HEK293T (cell line): ENCODE measurements at regions not wholly inside any gene's neighbourhood (a gene's known extent, or its start where the extent isn't known, plus 50 kb on each side); places are given as distances from the start of the nearest gene placed in this dataset.
A peak's percentile ranks its signal among the peaks of the same experiment; 100 is the strongest.

Source experiments
- CTCF ChIA-PET: fragments of 350-600 bp; formaldehyde crosslinking; extraction: SDS; loops from one replicate; lab custom pipeline; 2021; ENCODE audit warnings: antibody characterized with exemption, inconsistent platforms; lab: Yijun Ruan, JAX
- POLR2A ChIA-PET: fragments of 350-600 bp; formaldehyde crosslinking; extraction: SDS; loops from one replicate; lab custom pipeline; 2020; ENCODE audit warnings: antibody characterized with exemption, inconsistent platforms; lab: Yijun Ruan, JAX
- DNase-seq: peaks from one replicate; pipeline ENCODE4 v3.0.0; 2012; ENCODE audit warnings: mixed read lengths; ENCODE audit errors: extremely low spot score
- ARNT ChIP-seq: fragments of 450-650 bp; IDR thresholded peaks from 2 replicates; pipeline ENCODE4 v1.6.1; 2017; ENCODE audit warnings: mild to moderate bottlenecking
- BHLHE40 ChIP-seq: fragments of 450-650 bp; IDR thresholded peaks from 2 replicates; pipeline ENCODE4 v1.6.1; 2016; ENCODE audit warnings: mild to moderate bottlenecking, moderate library complexity, borderline replicate concordance
- CTBP1 ChIP-seq: fragments of 450-650 bp; IDR thresholded peaks from 2 replicates; pipeline ENCODE4 v1.6.1; 2016; ENCODE audit warnings: borderline replicate concordance
- ELF4 ChIP-seq: fragments of 450-650 bp; IDR thresholded peaks from 2 replicates; pipeline ENCODE4 v1.6.1; 2017; ENCODE audit warnings: antibody characterized with exemption
- FOXA1 ChIP-seq: fragments of 450-650 bp; IDR thresholded peaks from 2 replicates; pipeline ENCODE4 v1.6.1; 2016; ENCODE audit warnings: mild to moderate bottlenecking
- FOXK2 ChIP-seq: fragments of 450-650 bp; IDR thresholded peaks from 2 replicates; pipeline ENCODE4 v1.6.1; 2016; ENCODE audit warnings: mild to moderate bottlenecking
- FOXM1 ChIP-seq: fragments of 450-650 bp; IDR thresholded peaks from 2 replicates; pipeline ENCODE4 v1.6.1; 2017; ENCODE audit warnings: mild to moderate bottlenecking, borderline replicate concordance
- HDGF ChIP-seq: fragments of 450-650 bp; IDR thresholded peaks from 2 replicates; pipeline ENCODE4 v1.6.1; 2017; ENCODE audit warnings: antibody characterized with exemption, borderline replicate concordance
- L3MBTL2 ChIP-seq: fragments of 450-650 bp; conservative IDR thresholded peaks from 2 replicates; pipeline ENCODE4 v1.6.1; 2016; ENCODE audit warnings: mild to moderate bottlenecking
- LEF1 ChIP-seq: fragments of 450-650 bp; IDR thresholded peaks from 2 replicates; pipeline ENCODE4 v1.6.1; 2017; ENCODE audit warnings: mild to moderate bottlenecking, borderline replicate concordance
- NFRKB ChIP-seq: fragments of 450-650 bp; IDR thresholded peaks from 2 replicates; pipeline ENCODE4 v1.6.1; 2016; ENCODE audit warnings: mild to moderate bottlenecking, moderate library complexity
- PKNOX1 ChIP-seq: fragments of 450-650 bp; IDR thresholded peaks from 2 replicates; pipeline ENCODE4 v1.6.1; 2016
- SP1 ChIP-seq: fragments of 450-650 bp; IDR thresholded peaks from 2 replicates; pipeline ENCODE4 v1.6.1; 2017
- SUZ12 ChIP-seq: fragments of 450-650 bp; IDR thresholded peaks from 2 replicates; pipeline ENCODE4 v1.6.1; 2016; ENCODE audit warnings: mild to moderate bottlenecking
- TARDBP ChIP-seq: fragments of 450-650 bp; IDR thresholded peaks from 2 replicates; pipeline ENCODE4 v1.6.1; 2016
- ZNF384 ChIP-seq: fragments of 450-650 bp; IDR thresholded peaks from 2 replicates; pipeline ENCODE4 v1.6.1; 2016

GRCh38 chr21:38712071-38712470 lies 93.7 kb upstream of the ETS2 start:
- CTCF ChIA-PET, result interaction anchor here (1.2 kb wide), 1 partner anchor 53 kb away, joined by 4 read pairs; no protein-coding TSS in a partner anchor
- POLR2A ChIA-PET, result no interaction called here
- peak; percentile 28 for DNase-seq
- TF ChIP-seq ARNT, result no peak
- TF ChIP-seq CTBP1, result no peak
- no peak for TF ChIP-seq FOXK2
- TF ChIP-seq BHLHE40, result no peak
- no peak for TF ChIP-seq FOXA1

- no peak for DNase-seq
- TF ChIP-seq ARNT (no peak), ELF4 (no peak), TARDBP (no peak), SUZ12 (no peak), LEF1 (no peak), L3MBTL2 (no peak), CTBP1 (no peak), FOXA1 (no peak), NFRKB (no peak), FOXM1 (no peak), HDGF (no peak)
- ChIA-PET CTCF (interaction anchor here (1.2 kb wide), 1 partner anchor 53 kb away, joined by 4 read pairs; no protein-coding TSS in a partner anchor), POLR2A (no interaction called here)
These were observed 93.1 kb upstream of the ETS2 start for GRCh38 chr21:38712664-38713063.

GRCh38 chr21:38714039-38714817 lies 91.5 kb upstream of the ETS2 start:
- POLR2A ChIA-PET, result no interaction called here
- no peak for TF ChIP-seq ZNF384
- TF ChIP-seq TARDBP, result no peak
- TF ChIP-seq BHLHE40, result no peak
- TF ChIP-seq HDGF, result no peak
- no peak for TF ChIP-seq PKNOX1
- no peak for TF ChIP-seq ELF4
- TF ChIP-seq FOXK2, result no peak
- no peak for TF ChIP-seq LEF1
- TF ChIP-seq L3MBTL2, result no peak
- no peak for TF ChIP-seq SUZ12
- TF ChIP-seq FOXM1, result no peak
- CTCF ChIA-PET, result no interaction called here

DNA sequence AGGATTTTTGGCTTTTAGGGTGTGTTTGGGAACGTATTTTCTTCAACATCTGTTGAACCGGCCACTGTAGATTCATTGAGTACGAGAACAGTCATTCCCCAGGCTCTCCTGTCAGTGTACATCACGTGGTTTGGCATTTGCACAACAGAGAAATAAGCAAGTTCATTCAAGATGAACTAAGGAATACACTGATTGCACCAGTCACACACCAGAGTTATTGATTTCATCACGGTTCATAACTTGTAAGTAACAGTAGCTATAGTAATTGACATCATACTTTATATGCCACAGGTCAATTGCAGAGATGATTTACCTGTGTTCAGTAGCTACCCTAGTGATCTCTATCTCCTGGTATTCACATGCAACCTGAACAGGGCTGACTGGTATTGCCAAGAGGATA lies 90.7 kb upstream of the ETS2 start:
- ChIA-PET CTCF (no interaction called here), POLR2A (no interaction called here)
- no peak for DNase-seq
- TF ChIP-seq CTBP1 (no peak), FOXK2 (no peak), SP1 (no peak), HDGF (no peak), LEF1 (no peak), ARNT (no peak), L3MBTL2 (no peak), BHLHE40 (no peak), FOXA1 (no peak), ZNF384 (no peak), TARDBP (no peak), SUZ12 (no peak), NFRKB (no peak), PKNOX1 (no peak), FOXM1 (no peak), ELF4 (no peak)

More at GRCh38 chr21:38714039-38714817, 91.5 kb upstream of the ETS2 start:
- no peak for DNase-seq

DNA sequence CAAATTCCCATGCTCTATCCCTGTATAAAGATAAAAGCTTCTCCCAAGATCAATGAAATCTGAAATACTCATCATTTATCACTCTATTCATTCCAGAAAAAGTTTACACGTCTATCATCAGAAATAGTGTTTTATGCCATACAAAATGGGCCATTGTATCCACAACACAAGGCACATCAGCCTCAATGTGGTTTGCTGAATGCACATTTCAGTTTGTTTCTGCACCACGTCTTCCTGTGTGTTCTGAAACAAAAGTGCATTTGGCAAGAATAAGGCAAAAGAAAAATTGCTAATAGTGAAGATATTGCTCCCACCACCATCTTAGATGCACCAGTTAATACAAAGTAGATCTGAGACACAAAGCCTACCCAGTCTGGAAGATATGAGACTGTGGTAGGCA lies 89.6 kb upstream of the ETS2 start:
- DNase-seq, result no peak
- TF ChIP-seq SUZ12 (no peak), FOXA1 (no peak), ARNT (no peak), SP1 (no peak)
- CTCF ChIA-PET, result no interaction called here
- POLR2A ChIA-PET, result no interaction called here

DNA sequence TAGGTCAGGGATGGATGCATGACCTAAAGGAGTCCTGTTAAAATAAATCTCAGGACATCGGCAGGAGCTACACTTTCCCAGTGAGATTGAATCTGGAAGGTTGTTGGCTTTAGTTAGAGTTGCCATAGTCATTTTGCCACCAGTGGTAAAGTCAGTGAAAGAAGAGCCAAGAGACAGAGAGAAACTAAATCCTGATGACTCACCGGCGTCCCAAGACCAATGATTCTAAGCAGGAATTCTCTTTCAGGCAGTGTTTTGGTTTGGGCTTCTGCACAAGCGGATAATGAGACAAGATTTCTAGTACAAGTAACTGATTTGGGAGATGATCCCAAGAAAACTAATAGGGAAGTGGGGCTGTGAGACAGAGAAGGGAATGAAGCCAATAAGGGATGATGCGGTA lies 88.8 kb upstream of the ETS2 start:
- ChIA-PET POLR2A (no interaction called here), CTCF (no interaction called here)

DNA sequence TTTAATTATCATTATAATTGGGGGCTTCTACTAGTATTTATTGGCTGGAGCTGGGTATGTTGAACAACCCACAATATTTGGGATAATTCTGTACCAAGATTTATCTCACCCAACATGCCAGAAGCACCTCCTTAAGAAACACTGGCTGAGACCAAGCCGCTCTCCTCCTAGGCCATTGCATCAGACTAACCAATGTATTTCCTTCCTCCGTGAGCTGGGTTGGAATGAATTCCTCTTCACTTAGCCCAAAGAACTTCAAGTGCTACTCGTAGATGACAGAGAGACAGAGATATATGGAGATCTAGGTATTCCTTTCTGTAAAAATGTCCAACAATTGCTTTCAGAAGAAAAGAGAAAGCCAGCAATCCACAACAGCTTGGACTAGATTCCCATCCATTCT lies 87.2 kb upstream of the ETS2 start:
- CTCF ChIA-PET, result no interaction called here
- POLR2A ChIA-PET, result no interaction called here
- no peak for TF ChIP-seq TARDBP
- no peak for TF ChIP-seq HDGF
- no peak for TF ChIP-seq ARNT
- TF ChIP-seq ELF4, result no peak
- DNase-seq, result no peak

More for the DNA sequence above, 88.8 kb upstream of the ETS2 start:
- no peak for DNase-seq
- TF ChIP-seq HDGF (no peak), CTBP1 (no peak), ELF4 (no peak), SP1 (no peak), FOXK2 (no peak), NFRKB (no peak), FOXM1 (no peak), ARNT (no peak), L3MBTL2 (no peak), ZNF384 (no peak), TARDBP (no peak)
